ENCODE measurements at regions not wholly inside any gene's neighbourhood (a gene's known extent, or its start where the extent isn't known, plus 50 kb on each side); places are given as distances from the start of the nearest gene placed in this dataset.

DNA sequence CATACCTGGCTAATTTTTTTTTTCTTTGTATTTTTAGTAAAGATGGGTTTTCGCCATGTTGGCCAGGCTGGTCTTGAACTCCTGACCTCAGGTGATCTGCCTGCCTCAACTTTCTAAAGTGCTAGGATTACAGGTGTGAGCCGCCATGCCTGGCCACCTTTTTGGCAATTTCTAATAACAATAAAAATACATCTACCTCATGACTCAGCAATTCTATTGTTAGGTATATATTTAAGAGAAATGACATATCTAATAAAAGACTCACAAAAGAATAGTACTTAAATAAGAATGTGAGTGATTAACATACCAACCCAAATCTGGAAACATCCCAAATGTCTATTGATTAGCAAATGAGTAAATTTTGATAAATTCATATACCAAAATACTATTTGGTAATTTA, 103.6 kb upstream of the PPP1R9A start:
- TF ChIP-seq, protein P1, sequence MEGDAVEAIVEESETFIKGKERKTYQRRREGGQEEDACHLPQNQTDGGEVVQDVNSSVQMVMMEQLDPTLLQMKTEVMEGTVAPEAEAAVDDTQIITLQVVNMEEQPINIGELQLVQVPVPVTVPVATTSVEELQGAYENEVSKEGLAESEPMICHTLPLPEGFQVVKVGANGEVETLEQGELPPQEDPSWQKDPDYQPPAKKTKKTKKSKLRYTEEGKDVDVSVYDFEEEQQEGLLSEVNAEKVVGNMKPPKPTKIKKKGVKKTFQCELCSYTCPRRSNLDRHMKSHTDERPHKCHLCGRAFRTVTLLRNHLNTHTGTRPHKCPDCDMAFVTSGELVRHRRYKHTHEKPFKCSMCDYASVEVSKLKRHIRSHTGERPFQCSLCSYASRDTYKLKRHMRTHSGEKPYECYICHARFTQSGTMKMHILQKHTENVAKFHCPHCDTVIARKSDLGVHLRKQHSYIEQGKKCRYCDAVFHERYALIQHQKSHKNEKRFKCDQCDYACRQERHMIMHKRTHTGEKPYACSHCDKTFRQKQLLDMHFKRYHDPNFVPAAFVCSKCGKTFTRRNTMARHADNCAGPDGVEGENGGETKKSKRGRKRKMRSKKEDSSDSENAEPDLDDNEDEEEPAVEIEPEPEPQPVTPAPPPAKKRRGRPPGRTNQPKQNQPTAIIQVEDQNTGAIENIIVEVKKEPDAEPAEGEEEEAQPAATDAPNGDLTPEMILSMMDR (IDR thresholded peaks at IDR 0.05): no peak
- TF ChIP-seq POLR2A (IDR thresholded peaks at IDR 0.05): no peak
